ENCODE measurements at regions not wholly inside any gene's neighbourhood (a gene's known extent, or its start where the extent isn't known, plus 50 kb on each side); places are given as distances from the start of the nearest gene placed in this dataset.
"Not testable (repeated sequence)": the region's sequence is repeated elsewhere in the genome, so short reads cannot be mapped to it uniquely, and the experiment has no call there.

GRCh38 chr16:58983181-58983965 lies 249.3 kb upstream of the GOT2 start:
- DNase-seq (ENCODE audit: low read depth): not testable (repeated sequence)

- DNase-seq (ENCODE audit: low read depth): no peak
These were observed 236.7 kb upstream of the GOT2 start for GRCh38 chr16:58970775-58971174.

GRCh38 chr16:58963479-58963878 lies 229.4 kb upstream of the GOT2 start:
- no peak for DNase-seq (ENCODE audit: low read depth)

- DNase-seq (ENCODE audit: low read depth): no peak
These were observed 228.7 kb upstream of the GOT2 start for GRCh38 chr16:58962811-58963210.

GRCh38 chr16:58960484-58960883 lies 226.4 kb upstream of the GOT2 start:
- DNase-seq (ENCODE audit: low read depth): no peak

GRCh38 chr16:58960034-58960433 lies 225.9 kb upstream of the GOT2 start:
- no peak for DNase-seq (ENCODE audit: low read depth)

GRCh38 chr16:58958749-58959148 lies 224.6 kb upstream of the GOT2 start:
- DNase-seq (ENCODE audit: low read depth): no peak

- DNase-seq (ENCODE audit: low read depth): no peak
These were observed 214.1 kb upstream of the GOT2 start for GRCh38 chr16:58948244-58948643.

- DNase-seq (ENCODE audit: low read depth): no peak
These were observed 206.5 kb upstream of the GOT2 start for GRCh38 chr16:58940609-58941008.

GRCh38 chr16:58938811-58939210 lies 204.7 kb upstream of the GOT2 start:
- no peak for DNase-seq (ENCODE audit: low read depth)

- DNase-seq (ENCODE audit: low read depth): no peak
These were observed 203.5 kb upstream of the GOT2 start for GRCh38 chr16:58937661-58938060.

GRCh38 chr16:58933186-58933585 lies 199.1 kb upstream of the GOT2 start:
- DNase-seq (ENCODE audit: low read depth): no peak

GRCh38 chr16:58931436-58931835 lies 197.3 kb upstream of the GOT2 start:
- DNase-seq (ENCODE audit: low read depth): no peak

GRCh38 chr16:58923094-58923493 lies 189.0 kb upstream of the GOT2 start:
- DNase-seq (ENCODE audit: low read depth): no peak

GRCh38 chr16:58913456-58913855 lies 179.3 kb upstream of the GOT2 start:
- DNase-seq (ENCODE audit: low read depth): no peak

GRCh38 chr16:58912571-58912970 lies 178.5 kb upstream of the GOT2 start:
- no peak for DNase-seq (ENCODE audit: low read depth)

GRCh38 chr16:58906981-58907715 lies 173.0 kb upstream of the GOT2 start:
- no peak for DNase-seq (ENCODE audit: low read depth)

GRCh38 chr16:58904291-58904690 lies 170.2 kb upstream of the GOT2 start:
- no peak for DNase-seq (ENCODE audit: low read depth)

GRCh38 chr16:58889516-58889915 lies 155.4 kb upstream of the GOT2 start:
- DNase-seq (ENCODE audit: low read depth): no peak

- DNase-seq (ENCODE audit: low read depth): no peak
These were observed 151.5 kb upstream of the GOT2 start for GRCh38 chr16:58885528-58886170.

GRCh38 chr16:58884141-58884540 lies 150.0 kb upstream of the GOT2 start:
- no peak for DNase-seq (ENCODE audit: low read depth)

GRCh38 chr16:58883131-58883530 lies 149.0 kb upstream of the GOT2 start:
- DNase-seq (ENCODE audit: low read depth): no peak

- no peak for DNase-seq (ENCODE audit: low read depth)
These were observed 148.2 kb upstream of the GOT2 start for GRCh38 chr16:58882292-58882691.

Measured in activated T-cell treated with anti-CD3 and anti-CD28 coated beads for 48 hours (primary cell).